ENCODE measurements at regions not wholly inside any gene's neighbourhood (a gene's known extent, or its start where the extent isn't known, plus 50 kb on each side); places are given as distances from the start of the nearest gene placed in this dataset.

GRCh38 chr6:168903613-168904345, 349.9 kb downstream of the THBS2 start:
- no peaks in the 10 kb centered on the region for H3K9me3 Mint-ChIP-seq
- Histone ChIP-seq H3K4me3 (ENCODE audit: low read length) (no peak overlapping the region), H3K27me3 (ENCODE audit: control insufficient read depth in 1 of 2, insufficient read depth in 2 of 2, low read length in 2 of 2) (peaks cover 0 to 2% of the 10 kb centered on the region in 2 experiments), H3K9me3 (ENCODE audit: control insufficient read depth in 1 of 2, insufficient read depth in 1 of 2, low read length in 2 of 2) (peaks cover 0 to 6% of the 10 kb centered on the region in 2 experiments), H3K36me3 (ENCODE audit: insufficient read depth, low read length) (no peaks in the 10 kb centered on the region), H3K27ac (ENCODE audit: low read depth in 1 of 2, low read length in 2 of 2) (no peak overlapping the region), H3K4me1 (ENCODE audit: insufficient read depth, low read length) (peaks cover 14% of the 10 kb centered on the region)
- intact Hi-C loops (cut with DNase I, micrococcal nuclease), result no loop called here
- no peak for ATAC-seq (ENCODE audit: poor library complexity)
- no peak for DNase-seq
- H3K27me3 Mint-ChIP-seq, result no peaks in the 10 kb centered on the region
- no peaks in the 10 kb centered on the region for H3K36me3 Mint-ChIP-seq (ENCODE audit: low read depth)
- H3K4me3 Mint-ChIP-seq, result no peak overlapping the region
- H3K4me1 Mint-ChIP-seq (ENCODE audit: low read depth), result no peaks in the 10 kb centered on the region
- ChIA-PET CTCF (no interaction called here), POLR2A (no interaction called here)
- no peak for TF ChIP-seq CTCF (IDR thresholded peaks at IDR 0.05)
- H3K27ac Mint-ChIP-seq, result no peak overlapping the region

DNA sequence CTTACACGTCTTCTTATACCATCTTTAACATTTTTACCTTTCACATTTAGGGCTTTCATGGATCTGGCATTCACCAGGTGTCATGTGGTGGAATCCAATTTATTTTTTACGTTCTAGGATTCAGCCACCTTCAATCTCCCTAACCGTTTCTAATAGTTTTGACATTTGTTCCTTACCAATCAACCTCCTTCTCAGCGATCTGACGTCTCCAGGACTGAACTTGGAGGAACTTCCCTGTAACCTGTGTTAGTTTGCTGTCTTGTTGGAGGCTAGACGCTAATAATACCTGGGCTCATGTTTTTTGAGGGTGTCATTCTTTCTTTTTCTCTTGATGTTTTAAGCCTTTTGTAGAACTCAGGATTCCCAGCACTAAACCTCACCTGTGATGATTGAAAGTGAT, 351.6 kb downstream of the THBS2 start:
- ChIA-PET POLR2A (no interaction called here), CTCF (no interaction called here)
- Histone ChIP-seq H3K27ac (ENCODE audit: low read depth in 1 of 2, low read length in 2 of 2) (no peak overlapping the region), H3K9me3 (ENCODE audit: control insufficient read depth in 1 of 2, insufficient read depth in 1 of 2, low read length in 2 of 2) (no peaks in the 10 kb centered on the region), H3K36me3 (ENCODE audit: insufficient read depth, low read length) (no peaks in the 10 kb centered on the region), H3K4me1 (ENCODE audit: insufficient read depth, low read length) (peaks cover 14% of the 10 kb centered on the region), H3K27me3 (ENCODE audit: control insufficient read depth in 1 of 2, insufficient read depth in 2 of 2, low read length in 2 of 2) (no peaks in the 10 kb centered on the region), H3K4me3 (ENCODE audit: low read length) (no peak overlapping the region)
- Mint-ChIP-seq H3K27me3 (no peaks in the 10 kb centered on the region), H3K27ac (no peak overlapping the region), H3K36me3 (ENCODE audit: low read depth) (no peaks in the 10 kb centered on the region), H3K9me3 (no peaks in the 10 kb centered on the region), H3K4me3 (no peak overlapping the region), H3K4me1 (ENCODE audit: low read depth) (no peaks in the 10 kb centered on the region)
- ATAC-seq (ENCODE audit: poor library complexity) (no peak), DNase-seq (no peak)
- intact Hi-C loops (cut with DNase I, micrococcal nuclease), result no loop called here
- no peak for TF ChIP-seq CTCF (IDR thresholded peaks at IDR 0.05)

GRCh38 chr6:168901076-168901475, 352.6 kb downstream of the THBS2 start:
- CTCF ChIA-PET, result no interaction called here
- no peaks in the 10 kb centered on the region for H3K27me3 Mint-ChIP-seq
- no peak for DNase-seq

More at GRCh38 chr6:168901076-168901475, 352.6 kb downstream of the THBS2 start:
- no peaks in the 10 kb centered on the region for H3K36me3 Mint-ChIP-seq (ENCODE audit: low read depth)
- no peak overlapping the region for H3K4me3 ChIP-seq (ENCODE audit: low read length)
- H3K9me3 ChIP-seq (ENCODE audit: control insufficient read depth in 1 of 2, insufficient read depth in 1 of 2, low read length in 2 of 2), result peaks cover 0 to 6% of the 10 kb centered on the region in 2 experiments
- no peak overlapping the region for H3K4me3 Mint-ChIP-seq
- intact Hi-C loops (cut with DNase I, micrococcal nuclease), result no loop called here
- no peak overlapping the region for H3K27ac Mint-ChIP-seq
- no peaks in the 10 kb centered on the region for H3K27me3 ChIP-seq (ENCODE audit: control insufficient read depth in 1 of 2, insufficient read depth in 2 of 2, low read length in 2 of 2)
- peaks cover 7% of the 10 kb centered on the region for H3K4me1 ChIP-seq (ENCODE audit: insufficient read depth, low read length)
- no peak overlapping the region for H3K27ac ChIP-seq (ENCODE audit: low read depth in 1 of 2, low read length in 2 of 2)
- H3K9me3 Mint-ChIP-seq, result no peaks in the 10 kb centered on the region
- no peak for ATAC-seq (ENCODE audit: poor library complexity)
- no peak for TF ChIP-seq CTCF (IDR thresholded peaks at IDR 0.05)
- H3K36me3 ChIP-seq (ENCODE audit: insufficient read depth, low read length), result no peaks in the 10 kb centered on the region
- POLR2A ChIA-PET, result no interaction called here
- H3K4me1 Mint-ChIP-seq (ENCODE audit: low read depth), result peaks cover 5% of the 10 kb centered on the region
